OCI-LY1 (cell line): ENCODE measurements at regions not wholly inside any gene's neighbourhood (a gene's known extent, or its start where the extent isn't known, plus 50 kb on each side); places are given as distances from the start of the nearest gene placed in this dataset.

Source experiments
- CTCF ChIP-seq: fragments of 200-600 bp; sonication (generic), shearing (Covaris generic); IDR thresholded peaks from 2 replicates; pipeline ENCODE4 v1.5.1; 2017; ENCODE audit warnings: mild to moderate bottlenecking, antibody characterized with exemption, low read length, moderate library complexity, mixed read lengths
- EZH2 ChIP-seq: fragments of 200-600 bp; sonication (generic), shearing (Covaris generic); IDR thresholded peaks from 2 replicates; pipeline ENCODE4 v1.8.0; 2017; ENCODE audit warnings: borderline replicate concordance, mixed run types, mild to moderate bottlenecking, antibody characterized with exemption, low read length, moderate library complexity, mixed read lengths

- TF ChIP-seq EZH2 (no peak), CTCF (no peak)
Measured at GRCh38 chr2:12131975-12132374, 385.5 kb downstream of the LPIN1 start.
